Right atrium auricular region (tissue), 2 donors: ENCODE measurements at regions not wholly inside any gene's neighbourhood (a gene's known extent, or its start where the extent isn't known, plus 50 kb on each side); places are given as distances from the start of the nearest gene placed in this dataset.

Experiments used
- DNase-seq: peaks from one replicate; pipeline ENCODE4 v3.0.0-alpha.2; 2019; ENCODE audit warnings: low spot score
- H3K27ac ChIP-seq, 2 donors: fragments of 200-600 bp; sonication (generic); 1 replicate in 1 of 2; 2 replicates in 1 of 2; pipeline ENCODE4 v1.5.1; 2016 to 2019
- H3K27me3 ChIP-seq, 2 donors: fragments of 200-600 bp; sonication (generic); one replicate each; pipeline versions ENCODE4 v1.5.1 to v1.6.0; 2017 to 2019
- H3K36me3 ChIP-seq: fragments of 200-600 bp; sonication (generic); one replicate; pipeline ENCODE4 v1.5.1; 2016
- H3K4me1 ChIP-seq, 2 donors: fragments of 200-600 bp; sonication (generic); one replicate each; pipeline versions ENCODE4 v1.5.1 to v1.6.0; 2017 to 2019
- H3K4me3 ChIP-seq, 2 donors: fragments of 200-600 bp; sonication (generic); 1 replicate in 1 of 2; 2 replicates in 1 of 2; pipeline ENCODE4 v1.5.1; 2017 to 2019; ENCODE audit warnings: mild to moderate bottlenecking in 1 of 2, moderate library complexity in 1 of 2
- H3K9me3 ChIP-seq, 2 donors: fragments of 200-600 bp; sonication (generic); one replicate each; pipeline ENCODE4 v1.5.1; 2019
- CTCF ChIP-seq, 2 donors: fragments of 200-600 bp; sonication (generic); IDR thresholded peaks; one replicate each; pipeline ENCODE4 v1.5.1; 2019; ENCODE audit warnings: antibody characterized with exemption in 2 of 2

DNA sequence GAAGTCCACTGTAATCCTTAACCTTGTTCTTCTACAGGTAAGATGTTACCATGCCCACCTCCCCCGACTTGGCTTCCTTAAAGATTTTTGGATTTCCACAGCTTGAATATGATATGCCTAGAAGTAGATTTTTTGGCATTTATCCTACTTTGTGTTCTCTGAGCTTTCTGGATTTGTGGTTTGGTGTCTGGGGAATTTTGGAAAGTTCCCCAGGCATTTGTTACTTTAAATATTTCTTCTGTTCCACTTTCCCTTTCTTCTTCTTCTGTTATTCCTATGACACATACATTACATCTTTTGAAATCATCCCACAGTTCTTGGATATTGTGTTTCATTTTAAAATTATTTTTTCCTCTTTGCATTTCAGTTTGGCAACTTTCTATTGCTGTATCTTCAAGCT lies 122.1 kb upstream of the TMEM108 start:
- no peaks in the 10 kb centered on the region for H3K36me3 ChIP-seq
- H3K27me3 ChIP-seq: no peaks in the 10 kb centered on the region
- no peaks in the 10 kb centered on the region for H3K4me1 ChIP-seq
- no peak for DNase-seq
- H3K9me3 ChIP-seq: peaks cover 0 to 9% of the 10 kb centered on the region in 2 donors
- no peak overlapping the region for H3K4me3 ChIP-seq
- no peak overlapping the region for H3K27ac ChIP-seq
- no peak for TF ChIP-seq CTCF (IDR thresholded peaks at IDR 0.05)

GRCh38 chr3:132912416-132912753 lies 125.8 kb upstream of the TMEM108 start:
- Histone ChIP-seq H3K9me3 (peaks cover 0 to 9% of the 10 kb centered on the region in 2 donors), H3K27me3 (no peaks in the 10 kb centered on the region), H3K4me3 (no peak overlapping the region), H3K27ac (peak overlapping the region in 1 of 2 donors; percentile 50), H3K4me1 (no peaks in the 10 kb centered on the region), H3K36me3 (no peaks in the 10 kb centered on the region)
- no peak for TF ChIP-seq CTCF (IDR thresholded peaks at IDR 0.05)
- DNase-seq: no peak

GRCh38 chr3:132911741-132912415 lies 126.3 kb upstream of the TMEM108 start:
- no peak for TF ChIP-seq CTCF (IDR thresholded peaks at IDR 0.05)
- H3K27ac ChIP-seq: peak overlapping the region in 1 of 2 donors; percentile 50
- peaks cover 0 to 9% of the 10 kb centered on the region in 2 donors for H3K9me3 ChIP-seq

DNA sequence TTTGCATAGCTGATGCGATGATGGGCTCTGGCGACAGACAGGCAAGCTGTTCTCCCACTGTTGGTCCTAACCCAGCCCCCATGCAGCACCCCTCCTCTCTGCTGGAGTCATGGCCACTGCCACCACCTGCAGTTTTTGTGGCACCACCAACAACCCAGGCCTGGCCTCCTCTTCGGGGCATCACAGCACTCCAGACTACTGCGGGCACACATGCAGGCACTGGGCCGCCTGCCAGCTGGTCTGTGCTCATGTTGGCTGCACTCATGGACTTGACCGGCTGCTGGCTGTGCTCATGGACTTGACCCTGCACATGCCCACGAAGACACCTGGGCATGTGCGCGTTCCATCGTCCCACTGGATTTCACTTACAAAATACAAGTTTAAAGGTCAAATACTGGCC lies 130.9 kb upstream of the TMEM108 start:
- no peak overlapping the region for H3K4me3 ChIP-seq
- H3K27ac ChIP-seq: no peak overlapping the region
- no peaks in the 10 kb centered on the region for H3K9me3 ChIP-seq
- TF ChIP-seq CTCF (IDR thresholded peaks at IDR 0.05): no peak
- no peaks in the 10 kb centered on the region for H3K4me1 ChIP-seq
- no peak for DNase-seq
- no peaks in the 10 kb centered on the region for H3K36me3 ChIP-seq
- H3K27me3 ChIP-seq: no peaks in the 10 kb centered on the region

More at GRCh38 chr3:132911741-132912415, 126.3 kb upstream of the TMEM108 start:
- H3K27me3 ChIP-seq: no peaks in the 10 kb centered on the region
- H3K36me3 ChIP-seq: no peaks in the 10 kb centered on the region
- no peak for DNase-seq
- no peak overlapping the region for H3K4me3 ChIP-seq
- H3K4me1 ChIP-seq: no peaks in the 10 kb centered on the region

GRCh38 chr3:132900481-132900880 lies 137.7 kb upstream of the TMEM108 start:
- H3K27ac ChIP-seq: no peak overlapping the region
- no peaks in the 10 kb centered on the region for H3K36me3 ChIP-seq
- TF ChIP-seq CTCF (IDR thresholded peaks at IDR 0.05): no peak
- no peak for DNase-seq
- no peaks in the 10 kb centered on the region for H3K4me1 ChIP-seq
- no peaks in the 10 kb centered on the region for H3K27me3 ChIP-seq
- no peak overlapping the region for H3K4me3 ChIP-seq
- no peaks in the 10 kb centered on the region for H3K9me3 ChIP-seq

DNA sequence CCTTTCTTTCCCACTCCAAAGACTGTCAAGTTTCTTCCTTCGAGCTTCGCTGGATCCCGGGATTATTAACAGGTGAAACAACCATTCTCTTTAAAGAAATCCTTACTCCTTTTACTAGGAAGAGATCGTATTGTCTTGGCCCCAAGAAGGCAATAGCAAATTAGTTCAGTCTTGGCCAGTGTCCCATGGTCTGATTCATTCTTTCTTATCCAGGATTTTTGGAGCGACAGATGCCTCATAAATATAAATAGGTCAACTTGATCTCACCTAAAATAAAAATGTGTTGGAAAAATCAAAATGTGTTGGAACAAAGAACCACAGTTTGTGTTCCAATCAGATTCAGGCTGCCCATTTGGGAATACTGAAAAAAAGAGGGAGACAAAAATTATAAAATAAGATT lies 140.1 kb upstream of the TMEM108 start:
- TF ChIP-seq CTCF (IDR thresholded peaks at IDR 0.05): no peak
- H3K27me3 ChIP-seq: no peaks in the 10 kb centered on the region
- H3K4me1 ChIP-seq: no peaks in the 10 kb centered on the region
- H3K27ac ChIP-seq: no peak overlapping the region
- H3K36me3 ChIP-seq: no peaks in the 10 kb centered on the region
- no peak overlapping the region for H3K4me3 ChIP-seq
- no peak for DNase-seq
- no peaks in the 10 kb centered on the region for H3K9me3 ChIP-seq
